ENCODE measurements at regions not wholly inside any gene's neighbourhood (a gene's known extent, or its start where the extent isn't known, plus 50 kb on each side); places are given as distances from the start of the nearest gene placed in this dataset.

DNA sequence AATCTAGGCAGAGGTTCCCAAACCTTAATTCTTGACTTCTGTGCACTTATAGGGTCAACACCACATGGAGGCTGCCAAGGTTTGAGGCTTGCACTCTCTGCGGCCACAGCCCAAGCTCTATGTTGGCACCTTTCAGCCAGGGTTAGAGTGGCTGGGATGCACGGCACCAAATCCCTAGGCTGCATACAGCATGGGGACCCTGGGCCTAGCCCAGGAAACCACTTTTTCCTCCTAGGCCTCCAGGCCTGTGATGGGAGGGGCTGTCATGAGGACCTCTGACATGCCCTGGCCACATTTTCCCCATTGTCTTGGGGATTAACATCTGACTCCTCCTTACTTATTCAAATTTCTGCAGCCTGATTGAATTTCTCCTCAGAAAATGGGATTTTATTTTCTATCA, 165.4 kb downstream of the SI start:
- TF ChIP-seq ARNTL (CRISPR knock-in tag; IDR thresholded peaks at IDR 0.05; ENCODE audit: borderline replicate concordance, low read depth) (no peak), SNAI2 (CRISPR knock-in tag; IDR thresholded peaks at IDR 0.05) (no peak), BACH2 (CRISPR knock-in tag; IDR thresholded peaks at IDR 0.05; ENCODE audit: borderline replicate concordance) (no peak), ZNF70 (CRISPR knock-in tag; IDR thresholded peaks at IDR 0.05) (no peak), ZC3H10 (CRISPR knock-in tag; IDR thresholded peaks at IDR 0.05) (no peak)
